Brain microvascular endothelial cell (primary cell): ENCODE measurements at regions not wholly inside any gene's neighbourhood (a gene's known extent, or its start where the extent isn't known, plus 50 kb on each side); places are given as distances from the start of the nearest gene placed in this dataset.

Source experiments
- DNase-seq: peaks from one replicate; pipeline ENCODE4 v3.0.0-alpha.2; 2020
- H3K27ac ChIP-seq: fragments of 250-450 bp; sonication (Bioruptor Pico); 2 replicates; pipeline ENCODE4 v1.5.1; 2020; ENCODE audit warnings: mild to moderate bottlenecking, moderate library complexity
- H3K27me3 ChIP-seq: fragments of 250-450 bp; sonication (Bioruptor Pico); replicated peaks from 2 replicates; pipeline ENCODE4 v1.5.1; 2020; ENCODE audit warnings: mild to moderate bottlenecking
- H3K36me3 ChIP-seq: fragments of 250-450 bp; sonication (Bioruptor Pico); replicated peaks from 2 replicates; pipeline ENCODE4 v1.5.1; 2020; ENCODE audit warnings: mild to moderate bottlenecking
- H3K4me3 ChIP-seq: 2 replicates; pipeline ENCODE4 v1.5.1; 2011; ENCODE audit warnings: low read depth, mild to moderate bottlenecking, control low read depth, low read length, moderate library complexity
- in situ Hi-C: cut with HindIII; loops from 2 replicates; pipeline ENCODE4 v1.10.0; 2017; ENCODE audit warnings: low sequenced_read_pairs, low pct_ligation_motif_present
- TF ChIP-seq, protein P1 (sequence below): IDR thresholded peaks from 2 replicates; pipeline ENCODE4 v1.5.1; 2011; ENCODE audit warnings: low read depth, mild to moderate bottlenecking, moderate library complexity, low read length, control low read depth, inconsistent platforms; ENCODE audit errors: missing control alignments

DNA sequence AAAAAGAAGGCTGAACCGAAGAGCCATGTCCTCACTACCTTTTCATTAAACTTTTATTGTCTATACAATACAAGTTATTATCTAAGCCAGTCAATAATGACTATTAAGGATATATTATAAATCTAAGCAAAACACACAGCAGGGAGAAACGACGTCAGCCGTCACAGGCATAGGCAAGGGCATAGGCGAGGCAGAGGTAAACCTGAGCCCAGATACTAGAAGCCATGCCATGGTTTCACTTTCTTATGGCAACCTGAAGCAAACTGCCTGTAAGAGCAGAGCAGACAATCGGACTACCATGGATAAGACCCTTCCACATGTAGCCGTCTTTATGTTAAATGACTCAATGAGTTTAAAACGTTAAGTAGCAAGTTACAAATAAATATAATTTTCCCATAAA lies 238.5 kb upstream of the ZNF521 start:
- H3K27ac ChIP-seq, result no peak overlapping the region
- TF ChIP-seq, protein P1, sequence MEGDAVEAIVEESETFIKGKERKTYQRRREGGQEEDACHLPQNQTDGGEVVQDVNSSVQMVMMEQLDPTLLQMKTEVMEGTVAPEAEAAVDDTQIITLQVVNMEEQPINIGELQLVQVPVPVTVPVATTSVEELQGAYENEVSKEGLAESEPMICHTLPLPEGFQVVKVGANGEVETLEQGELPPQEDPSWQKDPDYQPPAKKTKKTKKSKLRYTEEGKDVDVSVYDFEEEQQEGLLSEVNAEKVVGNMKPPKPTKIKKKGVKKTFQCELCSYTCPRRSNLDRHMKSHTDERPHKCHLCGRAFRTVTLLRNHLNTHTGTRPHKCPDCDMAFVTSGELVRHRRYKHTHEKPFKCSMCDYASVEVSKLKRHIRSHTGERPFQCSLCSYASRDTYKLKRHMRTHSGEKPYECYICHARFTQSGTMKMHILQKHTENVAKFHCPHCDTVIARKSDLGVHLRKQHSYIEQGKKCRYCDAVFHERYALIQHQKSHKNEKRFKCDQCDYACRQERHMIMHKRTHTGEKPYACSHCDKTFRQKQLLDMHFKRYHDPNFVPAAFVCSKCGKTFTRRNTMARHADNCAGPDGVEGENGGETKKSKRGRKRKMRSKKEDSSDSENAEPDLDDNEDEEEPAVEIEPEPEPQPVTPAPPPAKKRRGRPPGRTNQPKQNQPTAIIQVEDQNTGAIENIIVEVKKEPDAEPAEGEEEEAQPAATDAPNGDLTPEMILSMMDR, result no peak
- in situ Hi-C loops, result no loop called here
- no peak for DNase-seq
- no peaks in the 10 kb centered on the region for H3K27me3 ChIP-seq
- no peak overlapping the region for H3K4me3 ChIP-seq
- no peaks in the 10 kb centered on the region for H3K36me3 ChIP-seq

DNA sequence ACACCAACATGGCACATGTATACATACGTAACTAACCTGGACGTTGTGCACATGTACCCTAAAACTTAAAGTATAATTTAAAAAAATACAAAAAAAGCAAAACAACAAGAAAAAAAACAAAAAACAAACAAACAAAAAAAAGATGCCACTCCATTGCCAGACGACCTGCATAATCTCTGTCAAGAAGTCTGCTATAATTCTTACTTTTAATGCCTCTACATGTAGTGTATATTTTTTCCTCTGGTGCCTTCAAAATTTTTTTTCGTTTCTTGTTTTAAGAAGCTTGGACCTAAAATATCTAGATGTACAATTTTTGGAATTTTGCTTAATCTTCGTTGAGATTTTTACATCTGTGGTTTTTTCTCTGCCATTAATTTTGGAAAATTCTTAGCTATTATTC lies 235.6 kb upstream of the ZNF521 start:
- Histone ChIP-seq H3K36me3 (no peaks in the 10 kb centered on the region), H3K4me3 (no peak overlapping the region), H3K27ac (no peak overlapping the region), H3K27me3 (no peaks in the 10 kb centered on the region)
- TF ChIP-seq, protein P1, result no peak
- no peak for DNase-seq
- in situ Hi-C loops, result no loop called here

DNA sequence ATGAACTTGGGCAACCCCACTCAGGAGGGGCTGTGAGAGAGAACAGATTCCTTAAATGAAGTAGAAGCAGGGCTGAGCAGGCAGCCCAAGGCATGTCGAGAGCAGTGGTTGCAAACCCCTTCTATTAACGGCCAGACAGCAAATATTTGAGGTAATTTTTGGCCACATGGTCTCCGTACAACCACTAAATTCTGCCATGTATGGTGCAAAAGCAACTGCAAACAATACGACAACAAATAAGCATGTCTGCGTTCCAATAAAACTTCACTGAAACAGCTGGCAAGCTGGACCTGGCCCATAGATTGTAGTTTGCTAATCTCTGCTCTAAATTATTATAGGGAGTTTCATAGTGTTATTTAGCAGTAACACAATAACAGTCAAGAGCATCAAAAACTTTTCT lies 217.0 kb upstream of the ZNF521 start:
- in situ Hi-C loops, result no loop called here
- H3K36me3 ChIP-seq, result no peaks in the 10 kb centered on the region
- TF ChIP-seq, protein P1, result no peak
- H3K4me3 ChIP-seq, result no peak overlapping the region
- H3K27me3 ChIP-seq, result no peaks in the 10 kb centered on the region
- no peak for DNase-seq
- no peak overlapping the region for H3K27ac ChIP-seq

DNA sequence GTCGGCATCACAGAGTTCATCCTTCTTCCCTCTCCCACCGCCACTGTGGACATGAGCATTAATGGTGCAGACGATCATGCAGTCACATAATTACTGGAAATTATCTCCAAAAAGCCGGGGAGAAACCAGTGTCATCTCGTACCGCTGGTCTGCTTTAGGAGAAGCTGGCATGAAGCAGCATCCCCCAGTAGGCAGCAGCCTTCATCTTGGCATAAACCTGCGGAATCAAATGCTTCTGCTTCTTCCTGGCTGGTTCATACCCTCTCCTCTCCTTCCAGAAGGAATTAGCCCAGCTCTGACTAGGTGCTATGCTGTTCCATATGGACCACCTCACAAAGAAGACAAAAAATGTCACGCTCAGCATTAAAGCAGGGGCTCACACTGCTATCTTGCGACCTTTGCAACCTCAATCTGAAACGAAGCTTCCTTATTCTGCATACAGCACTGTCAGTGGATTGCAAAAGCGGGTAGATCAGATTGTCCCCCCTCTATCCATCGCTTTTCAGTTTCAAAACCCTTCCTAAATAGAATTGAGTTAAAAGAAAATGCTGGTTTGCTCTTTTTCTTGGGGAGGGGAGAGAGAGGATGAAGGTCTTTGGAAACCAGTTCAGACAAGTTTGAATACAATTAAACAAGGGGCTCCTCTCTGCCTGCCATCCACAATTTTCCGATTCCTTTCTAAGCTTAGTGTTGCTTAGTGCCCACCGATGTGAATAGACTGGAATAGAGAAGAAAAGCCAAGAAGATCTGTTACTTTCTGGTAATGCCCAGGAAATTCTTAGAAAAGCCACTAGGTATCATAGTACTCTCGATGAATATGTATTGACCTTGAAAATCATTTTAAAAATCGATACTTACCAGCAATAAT lies 212.1 kb upstream of the ZNF521 start:
- Histone ChIP-seq H3K36me3 (no peaks in the 10 kb centered on the region), H3K27ac (no peak overlapping the region), H3K27me3 (no peaks in the 10 kb centered on the region), H3K4me3 (no peak overlapping the region)
- DNase-seq, result no peak
- TF ChIP-seq, protein P1, result no peak
- in situ Hi-C loops, result no loop called here

DNA sequence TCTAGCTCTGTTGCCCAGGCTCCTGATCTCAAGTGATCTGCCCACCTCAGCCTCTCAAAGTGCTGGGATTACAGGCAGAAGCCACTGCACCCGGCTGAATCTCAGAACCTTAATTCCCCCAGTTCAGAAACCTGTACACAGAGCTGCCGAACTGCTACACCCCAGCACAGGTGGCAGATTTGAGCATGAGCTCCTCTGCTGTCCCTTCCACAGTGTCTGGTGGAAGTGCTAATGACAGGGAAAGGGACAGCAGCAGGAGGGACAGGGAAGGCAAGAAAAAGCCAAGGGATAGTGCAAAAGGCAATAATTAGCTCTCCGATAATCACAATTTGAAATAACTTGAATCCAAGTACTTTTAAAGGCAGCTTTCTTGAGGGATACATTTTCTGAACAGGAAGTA lies 211.4 kb upstream of the ZNF521 start:
- Histone ChIP-seq H3K36me3 (no peaks in the 10 kb centered on the region), H3K27ac (no peak overlapping the region), H3K27me3 (no peaks in the 10 kb centered on the region), H3K4me3 (no peak overlapping the region)
- TF ChIP-seq, protein P1, result no peak
- in situ Hi-C loops, result no loop called here
- DNase-seq, result no peak

DNA sequence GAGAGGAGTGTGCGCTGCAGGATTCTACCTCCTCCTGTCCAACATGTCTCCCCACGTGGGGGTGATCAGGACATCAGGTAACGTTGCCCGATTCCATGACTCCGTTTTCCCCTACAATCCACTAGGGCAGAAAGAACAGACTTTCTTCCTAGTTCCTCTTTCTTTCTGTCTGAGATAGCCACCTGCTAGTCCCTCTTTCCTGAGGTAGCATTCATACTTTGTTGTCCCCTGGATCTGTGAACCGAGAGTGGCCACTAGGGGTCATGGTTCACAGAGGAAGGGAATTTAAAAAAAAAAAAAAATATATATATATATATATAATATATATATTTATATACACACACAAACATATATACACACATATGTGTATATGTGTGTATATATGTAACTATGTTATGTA lies 210.0 kb upstream of the ZNF521 start:
- no peak overlapping the region for H3K4me3 ChIP-seq
- TF ChIP-seq, protein P1, result peak; percentile 61
- in situ Hi-C loops, result no loop called here
- H3K27ac ChIP-seq, result no peak overlapping the region
- no peaks in the 10 kb centered on the region for H3K27me3 ChIP-seq
- H3K36me3 ChIP-seq, result no peaks in the 10 kb centered on the region
- DNase-seq, result peak; percentile 2
